Glomerular endothelial cell (primary cell): ENCODE measurements at regions not wholly inside any gene's neighbourhood (a gene's known extent, or its start where the extent isn't known, plus 50 kb on each side); places are given as distances from the start of the nearest gene placed in this dataset.

Experiments
- DNase-seq: peaks from one replicate; pipeline ENCODE4 v3.0.0-alpha.2; 2011; ENCODE audit warnings: low read depth, low spot score; ENCODE audit errors: extremely low read depth

DNA sequence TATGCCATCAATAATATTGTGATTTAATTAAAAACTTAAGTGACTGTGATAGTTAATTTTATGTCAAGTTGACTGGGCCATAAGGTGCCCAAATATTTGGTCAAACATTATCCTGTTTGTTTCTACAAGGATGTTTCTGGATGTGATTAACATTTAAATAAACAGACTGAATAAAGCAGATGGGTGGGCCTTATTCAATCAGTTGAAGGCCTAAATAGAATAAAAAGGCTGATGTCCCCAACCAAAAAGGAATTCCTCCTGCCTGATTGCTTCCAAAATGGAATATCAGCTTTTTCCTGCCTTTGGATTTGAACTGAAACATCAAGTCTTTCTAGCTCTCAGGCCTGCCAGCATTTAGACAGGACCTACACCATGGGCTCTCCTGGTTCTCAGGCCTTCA lies 961.7 kb downstream of the NTRK3 start:
- no peak for DNase-seq

DNA sequence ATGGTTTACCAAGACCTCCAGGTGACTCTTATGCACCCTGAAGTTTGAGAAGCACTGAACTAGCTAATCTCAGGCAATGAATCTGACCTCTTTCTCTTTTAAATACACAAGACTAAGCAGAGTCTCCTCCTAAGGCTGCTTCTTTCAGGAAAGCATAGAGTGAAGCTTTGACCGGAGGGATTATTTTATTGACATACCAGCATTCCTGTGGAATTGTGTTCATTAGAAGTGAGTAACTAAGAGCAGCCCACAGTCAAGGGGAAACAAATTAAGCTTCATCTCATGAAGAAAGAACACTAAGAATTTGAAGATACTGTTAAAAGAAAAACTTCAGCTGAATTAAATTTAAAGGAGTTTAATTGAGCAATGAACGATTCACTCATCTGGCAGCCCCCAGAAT lies 963.5 kb downstream of the NTRK3 start:
- no peak for DNase-seq

DNA sequence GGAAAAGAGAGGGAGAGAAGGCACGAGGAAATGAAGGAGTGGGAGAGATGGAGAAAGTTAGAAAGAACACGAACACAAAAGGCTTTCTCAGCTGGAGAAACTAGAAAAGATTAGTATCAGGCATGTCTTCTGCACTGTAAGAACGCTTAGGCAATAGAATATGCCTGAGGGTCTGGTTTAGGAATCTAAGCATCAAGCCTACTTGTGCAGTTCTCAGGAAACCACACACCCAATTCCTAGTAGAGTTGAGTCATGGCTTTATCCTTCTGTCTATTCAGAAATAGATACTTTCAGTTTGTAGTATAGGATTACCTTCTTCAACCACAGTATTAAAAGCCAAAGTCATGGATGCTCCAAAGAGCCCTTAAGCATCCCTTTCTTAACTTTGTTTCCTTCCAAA lies 969.4 kb downstream of the NTRK3 start:
- no peak for DNase-seq

- no peak for DNase-seq
These were observed 987.0 kb downstream of the NTRK3 start for GRCh38 chr15:87269566-87269965.

GRCh38 chr15:87268675-87269074 lies 987.9 kb downstream of the NTRK3 start:
- DNase-seq = no peak

DNA sequence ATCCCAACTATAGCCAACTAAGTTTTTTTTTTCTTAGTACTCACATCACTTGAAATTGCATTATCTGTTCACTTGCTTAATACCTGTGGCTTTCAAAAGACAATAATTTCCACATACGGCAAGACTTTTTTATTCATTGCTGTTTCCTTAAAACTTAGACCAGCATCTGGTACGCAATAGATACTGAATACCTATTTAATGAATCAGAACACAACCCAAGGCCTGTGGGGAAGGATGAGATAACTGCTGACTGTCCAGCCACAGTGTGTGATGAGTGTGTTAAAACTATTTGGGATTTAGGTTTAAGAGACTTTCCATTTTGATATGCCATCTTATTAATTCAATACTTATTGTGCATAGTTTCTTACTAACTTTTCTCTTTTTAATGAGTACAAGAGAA lies 988.7 kb downstream of the NTRK3 start:
- DNase-seq = no peak

DNA sequence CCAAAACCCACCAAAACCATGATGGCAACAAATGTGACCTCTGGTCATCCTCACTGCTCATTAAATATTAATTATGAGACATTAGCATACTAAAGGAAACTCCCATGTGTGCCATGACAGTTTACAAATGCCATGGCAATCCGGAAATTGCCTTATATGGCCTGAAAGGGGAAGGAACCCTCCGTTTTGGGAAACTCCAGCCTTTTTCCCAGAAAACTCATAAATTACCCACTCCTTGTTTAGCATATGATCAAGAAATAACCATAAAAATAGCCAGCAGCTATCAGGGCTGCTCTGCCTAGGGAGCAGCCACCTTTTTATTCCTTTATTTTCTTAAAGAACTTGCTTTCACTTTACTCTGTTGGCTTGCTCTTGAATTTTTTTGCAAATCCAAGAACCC lies 992.7 kb downstream of the NTRK3 start:
- no peak for DNase-seq

DNA sequence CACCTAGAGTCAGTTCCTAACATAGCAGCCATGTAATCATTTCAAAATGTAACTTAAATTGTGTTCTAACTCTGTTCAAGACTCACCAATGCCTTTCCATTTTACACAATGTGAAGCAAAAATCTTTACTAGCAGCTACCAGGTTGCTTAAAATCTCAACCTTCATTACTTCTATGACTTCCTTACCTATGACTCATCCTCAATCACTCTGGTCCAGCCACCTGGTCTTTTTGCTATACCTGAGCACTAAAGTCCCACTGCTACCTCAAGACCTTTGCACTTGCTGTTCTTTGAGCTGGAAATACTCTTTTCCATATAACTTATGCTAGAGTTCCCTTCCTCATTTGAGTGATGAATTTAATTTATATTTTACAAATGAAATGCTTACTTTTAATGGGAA lies 993.2 kb downstream of the NTRK3 start:
- DNase-seq = no peak

GRCh38 chr15:87245592-87245991 lies 1010.9 kb downstream of the NTRK3 start:
- DNase-seq = no peak

DNA sequence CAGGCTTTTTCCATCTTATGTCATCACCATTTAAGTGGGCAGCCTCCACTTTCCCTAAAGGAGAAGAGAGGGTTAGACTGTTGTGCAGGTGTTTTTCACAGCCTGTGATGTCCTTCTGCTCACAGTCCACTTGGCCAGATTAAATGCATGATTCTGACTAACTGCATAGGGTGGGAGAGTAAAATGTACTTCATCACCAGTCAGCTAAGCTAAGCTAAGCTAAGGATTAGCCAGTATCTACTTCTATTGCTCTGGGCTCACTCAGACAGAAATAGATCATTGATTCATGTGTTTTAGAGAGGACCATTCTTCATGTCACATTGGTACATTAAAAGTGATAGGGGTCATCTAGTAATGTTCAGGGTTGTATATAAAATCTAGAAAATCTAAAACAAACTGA lies 1013.1 kb downstream of the NTRK3 start:
- no peak for DNase-seq

DNA sequence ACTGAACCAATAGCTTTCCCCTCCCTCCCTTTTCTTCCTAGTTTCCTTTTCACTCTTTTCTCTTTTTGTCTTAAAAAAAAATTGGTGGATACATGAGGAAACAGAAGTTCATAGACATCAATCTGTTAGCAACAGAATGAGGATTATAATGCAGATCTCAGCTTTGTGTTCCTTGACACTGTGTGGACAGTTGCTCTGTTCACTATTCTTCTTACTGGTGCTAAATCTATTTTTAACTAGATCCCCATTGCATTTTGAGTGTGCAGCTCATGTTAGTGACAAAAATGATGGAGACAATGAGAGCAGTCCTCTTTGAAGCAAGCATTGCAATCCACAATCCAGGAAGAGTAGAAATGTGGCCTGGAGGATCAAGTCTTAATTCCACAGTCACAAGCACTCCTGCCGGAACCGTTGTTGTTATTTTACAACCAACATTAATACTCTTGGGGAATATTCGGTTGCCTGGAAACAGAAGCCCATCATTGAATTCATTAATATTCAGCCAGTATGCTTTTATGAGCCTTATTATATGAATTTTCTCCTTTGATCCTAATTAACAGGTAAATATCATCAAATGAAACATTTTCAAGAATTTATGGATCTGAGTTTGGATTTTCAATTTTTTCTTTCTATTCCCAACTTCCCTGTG lies 1016.8 kb downstream of the NTRK3 start:
- DNase-seq = no peak

DNA sequence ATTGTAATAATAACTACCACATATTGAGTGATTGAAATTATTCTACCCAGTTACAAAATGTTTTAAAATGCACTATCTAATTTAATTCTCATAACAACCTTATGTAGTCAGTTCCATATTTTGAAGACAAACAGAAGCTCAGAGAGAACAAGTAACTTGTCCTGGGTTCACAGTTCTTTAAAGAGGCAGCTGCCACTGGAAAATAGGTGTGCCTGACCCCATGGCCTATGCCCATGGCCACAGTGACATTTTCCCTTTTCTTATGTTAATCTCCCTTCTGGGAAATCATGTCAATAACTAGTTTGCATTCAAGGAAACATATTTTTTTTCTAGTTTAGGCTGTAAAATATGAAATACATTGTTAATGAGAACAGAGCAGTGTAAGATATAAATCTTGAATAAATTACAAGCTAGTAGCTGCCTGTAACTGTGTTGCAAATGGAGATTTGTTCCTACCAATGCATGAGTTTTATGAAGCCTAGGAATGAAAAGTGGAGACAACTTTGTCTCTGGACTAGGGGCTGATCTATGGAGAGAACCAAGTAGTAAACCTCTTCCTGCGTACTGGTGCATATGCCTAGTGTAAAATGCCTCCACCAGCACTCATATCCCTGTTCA lies 1018.0 kb downstream of the NTRK3 start:
- DNase-seq = no peak

DNA sequence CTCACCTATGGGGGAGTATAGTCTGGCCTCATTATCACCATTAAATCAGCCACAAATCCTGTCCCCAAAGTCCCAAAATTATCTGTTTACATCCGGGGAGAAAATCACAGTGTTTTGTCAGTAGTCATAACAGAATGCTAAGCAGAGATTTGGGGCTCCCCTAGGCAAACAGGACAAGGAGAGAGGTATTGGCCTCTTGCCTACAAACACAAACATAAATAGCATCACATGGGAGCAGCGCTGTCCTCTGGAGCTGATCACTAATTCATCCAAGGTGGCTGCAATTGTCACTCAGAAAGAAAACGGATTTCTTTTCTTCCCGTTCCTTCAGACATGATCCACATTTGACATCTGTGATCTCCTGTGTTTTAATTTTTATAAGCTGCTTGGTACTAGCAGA lies 1028.1 kb downstream of the NTRK3 start:
- DNase-seq = no peak

DNA sequence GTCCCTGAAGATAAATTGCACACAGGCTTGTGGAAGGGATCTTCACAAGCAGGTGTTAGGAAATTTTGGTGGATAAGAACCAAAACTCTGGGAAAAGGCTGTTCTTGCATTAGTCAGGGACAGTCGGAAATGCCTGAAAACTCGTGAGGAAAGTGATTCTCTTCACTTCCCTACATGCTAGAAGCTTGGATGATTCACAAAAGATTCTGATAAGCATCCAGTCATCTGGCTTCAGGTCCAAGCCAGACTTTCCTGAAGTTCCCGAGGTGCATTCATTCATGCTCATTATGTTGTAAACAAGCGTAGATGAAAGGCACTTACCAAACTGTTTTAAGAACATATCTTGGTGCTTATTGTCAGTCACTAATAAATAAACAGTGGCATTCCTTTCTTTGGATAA lies 1028.7 kb downstream of the NTRK3 start:
- DNase-seq = no peak

DNA sequence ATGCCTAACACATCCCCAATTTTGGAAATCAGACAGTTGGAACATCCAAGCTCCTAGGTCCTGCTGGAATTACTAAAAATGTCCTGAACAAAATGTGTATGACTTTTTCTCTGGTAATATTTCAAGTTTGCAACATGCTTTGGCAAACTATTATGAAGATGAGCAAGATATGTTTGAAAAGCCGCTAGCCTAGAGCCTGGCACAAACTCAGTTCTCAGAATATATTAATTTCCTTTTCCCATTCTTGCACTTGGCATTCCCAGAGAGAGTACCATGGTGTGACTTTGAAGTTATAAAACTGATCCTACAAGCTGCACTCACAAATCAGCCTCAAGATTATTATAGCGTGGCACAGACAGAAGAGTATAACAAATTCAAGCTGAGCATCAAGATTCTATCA lies 1031.1 kb downstream of the NTRK3 start:
- DNase-seq = no peak

- no peak for DNase-seq
These were observed 1032.1 kb downstream of the NTRK3 start for GRCh38 chr15:87224404-87224803.

DNA sequence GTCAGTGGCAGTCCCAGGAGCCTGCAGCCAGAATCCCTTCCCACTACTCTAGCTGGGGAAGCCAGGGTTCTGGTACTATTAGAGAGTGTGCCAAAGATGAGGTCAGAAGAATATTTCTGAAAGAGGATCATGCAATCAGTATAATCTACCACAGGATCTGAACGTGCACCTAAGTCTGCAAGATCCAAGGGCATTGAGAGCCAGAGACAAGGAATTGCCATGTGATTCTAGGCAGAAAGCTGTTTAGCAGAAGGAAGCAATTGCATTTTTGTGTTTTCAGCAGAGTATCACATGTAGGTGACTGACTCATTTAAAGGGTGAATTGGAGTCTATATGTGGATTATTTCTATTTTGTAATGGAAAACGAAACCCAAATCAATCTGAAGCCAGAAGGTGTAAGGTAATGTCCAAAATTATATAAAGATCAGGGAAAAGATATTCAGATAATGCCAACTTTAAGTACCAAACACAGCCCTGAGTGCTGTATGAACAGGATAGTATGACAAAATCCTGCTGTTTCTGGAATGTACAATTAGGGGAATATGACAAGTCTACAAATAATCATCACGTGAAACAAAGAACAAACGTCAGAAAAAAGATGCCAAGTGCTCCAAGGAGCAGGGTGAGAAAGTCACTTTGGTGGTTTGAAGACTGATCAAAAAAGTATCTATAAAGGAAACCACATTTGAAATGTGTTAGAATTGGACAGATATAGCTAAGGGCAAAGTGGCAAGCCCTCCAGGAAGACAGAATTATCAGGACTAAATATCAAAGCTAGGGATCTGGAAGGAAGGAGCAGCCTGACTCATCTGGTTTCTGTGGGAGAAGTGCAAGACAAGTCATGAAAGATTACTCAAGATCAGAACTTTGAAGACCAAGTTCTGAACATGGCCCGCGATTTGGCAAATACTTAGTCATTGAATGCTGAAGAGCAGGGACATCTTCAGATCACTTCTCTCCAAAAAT lies 1036.6 kb downstream of the NTRK3 start:
- no peak for DNase-seq

GRCh38 chr15:87215100-87215499 lies 1041.4 kb downstream of the NTRK3 start:
- DNase-seq = no peak

GRCh38 chr15:87213626-87214025 lies 1042.9 kb downstream of the NTRK3 start:
- no peak for DNase-seq

DNA sequence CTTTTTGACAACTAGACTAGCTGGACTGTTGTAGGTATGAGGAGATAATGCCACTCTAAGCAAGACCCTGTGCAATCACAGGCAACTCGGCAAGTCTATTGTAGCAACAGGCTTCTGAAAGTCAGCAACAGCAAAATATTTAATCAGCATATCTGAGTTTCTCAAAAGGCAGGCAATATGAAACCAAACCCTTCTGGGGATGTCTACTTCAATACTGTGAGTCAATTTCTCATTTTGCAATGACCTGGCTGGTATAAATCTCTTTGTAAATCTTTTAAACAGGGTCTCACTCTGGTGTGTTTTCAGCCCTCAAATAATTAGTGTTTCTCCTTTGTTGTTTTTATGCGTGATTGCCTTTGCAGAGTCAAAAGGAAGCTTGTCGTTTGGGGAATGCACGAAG lies 1044.5 kb downstream of the NTRK3 start:
- DNase-seq = no peak

- no peak for DNase-seq
These were observed 1045.0 kb downstream of the NTRK3 start for GRCh38 chr15:87211547-87211946.
